HL-60 (cell line): ENCODE measurements at regions not wholly inside any gene's neighbourhood (a gene's known extent, or its start where the extent isn't known, plus 50 kb on each side); places are given as distances from the start of the nearest gene placed in this dataset.

Source experiments
- DNase-seq, 2 experiments: peaks; one replicate each; pipeline ENCODE4 v3.0.0-alpha.2; 2010 to 2020; ENCODE audit warnings: low read depth in 1 of 2, low spot score in 1 of 2
- H3K27ac ChIP-seq: fragments of 250-450 bp; sonication (Bioruptor Pico); replicated peaks from 2 replicates; pipeline ENCODE4 v1.5.1; 2020; ENCODE audit warnings: mild to moderate bottlenecking, moderate library complexity
- H3K27me3 ChIP-seq: fragments of 250-450 bp; sonication (Bioruptor Pico); 2 replicates; pipeline ENCODE4 v1.5.1; 2021; ENCODE audit warnings: mild to moderate bottlenecking, moderate library complexity; ENCODE audit not compliant: insufficient read depth, poor library complexity, severe bottlenecking
- H3K4me3 ChIP-seq: replicated peaks from 2 replicates; pipeline ENCODE4 v1.5.1; 2011; ENCODE audit warnings: mild to moderate bottlenecking, control low read depth, low read length; ENCODE audit not compliant: insufficient read depth
- GABPA ChIP-seq: IDR thresholded peaks from 2 replicates; pipeline ENCODE4 v1.6.1; 2012; ENCODE audit warnings: low read depth
- POLR2AphosphoS5 ChIP-seq: IDR thresholded peaks from 2 replicates; pipeline ENCODE4 v1.6.1; 2012; ENCODE audit warnings: low read depth
- SPI1 ChIP-seq: IDR thresholded peaks from 2 replicates; pipeline ENCODE4 v1.6.1; 2012; ENCODE audit warnings: low read depth, mild to moderate bottlenecking, borderline replicate concordance
- TF ChIP-seq, protein P1 (sequence below): IDR thresholded peaks from 2 replicates; pipeline ENCODE4 v1.6.1; 2012; ENCODE audit warnings: low read depth; ENCODE audit not compliant: insufficient replicate concordance
- TF ChIP-seq, protein P2 (sequence below): IDR thresholded peaks from one replicate; pipeline ENCODE4 v1.5.1; 2011; ENCODE audit warnings: low read length, control low read depth, inconsistent platforms; ENCODE audit not compliant: insufficient read depth

DNA sequence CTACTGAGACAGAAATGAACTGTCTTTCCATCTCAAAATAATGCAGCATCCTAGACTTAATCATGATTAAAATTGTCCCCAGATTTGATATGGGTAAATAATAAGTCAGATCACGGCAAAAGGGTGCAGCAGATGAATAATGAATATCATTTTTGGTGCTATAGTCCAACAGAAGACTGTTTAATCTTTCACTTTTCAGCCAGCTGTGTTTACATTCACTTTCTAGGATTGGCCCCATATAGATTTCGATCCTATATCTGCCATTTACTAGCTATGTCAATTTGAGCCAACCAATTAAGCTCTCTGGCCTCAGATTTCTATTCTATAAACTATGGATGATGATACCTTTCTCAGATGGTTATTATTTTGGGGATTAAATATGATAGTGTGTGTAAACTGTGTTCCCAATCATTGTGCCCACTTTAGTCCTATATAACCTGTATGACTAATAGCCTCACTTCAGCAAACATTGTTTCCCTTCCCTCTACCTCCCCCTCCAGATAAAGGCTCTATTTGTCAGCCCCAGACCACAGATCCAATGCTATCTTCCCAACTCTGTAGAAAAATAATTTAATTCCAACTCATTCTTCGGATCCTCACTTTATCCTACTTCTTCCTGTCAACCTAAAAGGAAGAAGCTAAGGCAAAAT lies 53.6 kb upstream of the NT5E start:
- TF ChIP-seq, protein P1, sequence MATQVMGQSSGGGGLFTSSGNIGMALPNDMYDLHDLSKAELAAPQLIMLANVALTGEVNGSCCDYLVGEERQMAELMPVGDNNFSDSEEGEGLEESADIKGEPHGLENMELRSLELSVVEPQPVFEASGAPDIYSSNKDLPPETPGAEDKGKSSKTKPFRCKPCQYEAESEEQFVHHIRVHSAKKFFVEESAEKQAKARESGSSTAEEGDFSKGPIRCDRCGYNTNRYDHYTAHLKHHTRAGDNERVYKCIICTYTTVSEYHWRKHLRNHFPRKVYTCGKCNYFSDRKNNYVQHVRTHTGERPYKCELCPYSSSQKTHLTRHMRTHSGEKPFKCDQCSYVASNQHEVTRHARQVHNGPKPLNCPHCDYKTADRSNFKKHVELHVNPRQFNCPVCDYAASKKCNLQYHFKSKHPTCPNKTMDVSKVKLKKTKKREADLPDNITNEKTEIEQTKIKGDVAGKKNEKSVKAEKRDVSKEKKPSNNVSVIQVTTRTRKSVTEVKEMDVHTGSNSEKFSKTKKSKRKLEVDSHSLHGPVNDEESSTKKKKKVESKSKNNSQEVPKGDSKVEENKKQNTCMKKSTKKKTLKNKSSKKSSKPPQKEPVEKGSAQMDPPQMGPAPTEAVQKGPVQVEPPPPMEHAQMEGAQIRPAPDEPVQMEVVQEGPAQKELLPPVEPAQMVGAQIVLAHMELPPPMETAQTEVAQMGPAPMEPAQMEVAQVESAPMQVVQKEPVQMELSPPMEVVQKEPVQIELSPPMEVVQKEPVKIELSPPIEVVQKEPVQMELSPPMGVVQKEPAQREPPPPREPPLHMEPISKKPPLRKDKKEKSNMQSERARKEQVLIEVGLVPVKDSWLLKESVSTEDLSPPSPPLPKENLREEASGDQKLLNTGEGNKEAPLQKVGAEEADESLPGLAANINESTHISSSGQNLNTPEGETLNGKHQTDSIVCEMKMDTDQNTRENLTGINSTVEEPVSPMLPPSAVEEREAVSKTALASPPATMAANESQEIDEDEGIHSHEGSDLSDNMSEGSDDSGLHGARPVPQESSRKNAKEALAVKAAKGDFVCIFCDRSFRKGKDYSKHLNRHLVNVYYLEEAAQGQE = no peak
- no peak for TF ChIP-seq POLR2AphosphoS5
- Histone ChIP-seq H3K27me3 (peaks cover 4% of the 10 kb centered on the region), H3K4me3 (no peak overlapping the region), H3K27ac (no peak overlapping the region)
- DNase-seq = no peak

DNA sequence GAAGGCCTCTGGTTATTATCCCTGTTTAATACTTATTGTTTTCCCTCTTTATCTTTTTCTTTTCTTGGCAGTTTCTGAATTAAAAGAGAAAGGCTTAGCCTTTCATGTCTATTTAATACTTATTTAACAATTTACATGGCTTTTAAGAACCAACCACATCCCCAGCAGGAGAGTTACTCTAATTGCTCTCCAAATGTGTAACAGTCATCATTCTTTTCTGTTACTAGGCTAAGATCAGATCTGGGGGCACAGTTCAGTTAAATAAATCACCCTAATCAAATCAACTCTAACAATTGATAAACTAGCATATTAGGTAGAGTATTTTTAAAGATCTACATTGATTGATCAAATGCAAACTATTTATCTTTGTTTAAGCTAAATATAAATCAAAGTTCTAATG lies 54.1 kb upstream of the NT5E start:
- Histone ChIP-seq H3K27me3 (peaks cover 4% of the 10 kb centered on the region), H3K27ac (no peak overlapping the region)
- no peak for TF ChIP-seq SPI1
- no peak for TF ChIP-seq GABPA
- no peak for TF ChIP-seq POLR2AphosphoS5
- TF ChIP-seq, protein P2, sequence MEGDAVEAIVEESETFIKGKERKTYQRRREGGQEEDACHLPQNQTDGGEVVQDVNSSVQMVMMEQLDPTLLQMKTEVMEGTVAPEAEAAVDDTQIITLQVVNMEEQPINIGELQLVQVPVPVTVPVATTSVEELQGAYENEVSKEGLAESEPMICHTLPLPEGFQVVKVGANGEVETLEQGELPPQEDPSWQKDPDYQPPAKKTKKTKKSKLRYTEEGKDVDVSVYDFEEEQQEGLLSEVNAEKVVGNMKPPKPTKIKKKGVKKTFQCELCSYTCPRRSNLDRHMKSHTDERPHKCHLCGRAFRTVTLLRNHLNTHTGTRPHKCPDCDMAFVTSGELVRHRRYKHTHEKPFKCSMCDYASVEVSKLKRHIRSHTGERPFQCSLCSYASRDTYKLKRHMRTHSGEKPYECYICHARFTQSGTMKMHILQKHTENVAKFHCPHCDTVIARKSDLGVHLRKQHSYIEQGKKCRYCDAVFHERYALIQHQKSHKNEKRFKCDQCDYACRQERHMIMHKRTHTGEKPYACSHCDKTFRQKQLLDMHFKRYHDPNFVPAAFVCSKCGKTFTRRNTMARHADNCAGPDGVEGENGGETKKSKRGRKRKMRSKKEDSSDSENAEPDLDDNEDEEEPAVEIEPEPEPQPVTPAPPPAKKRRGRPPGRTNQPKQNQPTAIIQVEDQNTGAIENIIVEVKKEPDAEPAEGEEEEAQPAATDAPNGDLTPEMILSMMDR = no peak
- TF ChIP-seq, protein P1 = no peak

DNA sequence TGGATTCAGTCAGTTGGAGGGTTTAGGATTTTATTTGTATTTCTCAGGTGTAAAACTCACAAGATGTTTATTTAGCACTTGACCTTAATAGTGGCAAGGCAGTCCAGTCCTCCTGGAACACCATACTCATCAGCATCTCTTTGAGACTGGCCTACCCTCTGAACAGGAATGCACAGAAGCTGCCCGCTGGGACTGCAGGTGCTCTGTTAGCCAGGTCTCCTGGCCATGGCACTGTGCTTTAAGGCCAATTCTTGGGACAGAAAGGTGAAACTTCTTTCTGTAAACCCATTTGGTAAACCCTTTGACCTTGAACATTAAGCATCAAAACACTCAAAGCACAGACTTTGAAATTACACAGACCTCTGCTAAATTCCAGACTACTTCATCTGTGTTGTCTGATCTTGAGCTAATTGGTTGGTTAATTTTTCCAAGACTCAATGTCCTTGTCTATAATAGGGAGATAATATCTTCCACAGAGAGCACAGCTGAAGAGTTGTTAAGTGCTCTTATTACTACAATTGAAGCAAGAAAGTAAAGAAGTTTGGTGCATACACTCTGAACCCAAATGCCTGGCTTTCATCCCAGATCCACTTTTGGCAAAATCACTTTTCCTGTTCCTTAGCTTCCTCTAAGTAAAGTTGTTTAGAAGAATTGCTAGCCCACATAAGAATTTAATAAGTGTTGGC lies 54.9 kb upstream of the NT5E start:
- Histone ChIP-seq H3K4me3 (no peak overlapping the region), H3K27ac (no peak overlapping the region), H3K27me3 (no peaks in the 10 kb centered on the region)

More for the DNA sequence above, 54.1 kb upstream of the NT5E start:
- H3K4me3 ChIP-seq = no peak overlapping the region
- no peak for DNase-seq

More for the DNA sequence above, 54.9 kb upstream of the NT5E start:
- TF ChIP-seq GABPA (no peak), SPI1 (no peak)
- TF ChIP-seq, protein P2 = no peak
- TF ChIP-seq, protein P1 = no peak
- no peak for DNase-seq
